ENCODE measurements at regions not wholly inside any gene's neighbourhood (a gene's known extent, or its start where the extent isn't known, plus 50 kb on each side); places are given as distances from the start of the nearest gene placed in this dataset.
"Not testable (repeated sequence)": the region's sequence is repeated elsewhere in the genome, so short reads cannot be mapped to it uniquely, and the experiment has no call there.

DNA sequence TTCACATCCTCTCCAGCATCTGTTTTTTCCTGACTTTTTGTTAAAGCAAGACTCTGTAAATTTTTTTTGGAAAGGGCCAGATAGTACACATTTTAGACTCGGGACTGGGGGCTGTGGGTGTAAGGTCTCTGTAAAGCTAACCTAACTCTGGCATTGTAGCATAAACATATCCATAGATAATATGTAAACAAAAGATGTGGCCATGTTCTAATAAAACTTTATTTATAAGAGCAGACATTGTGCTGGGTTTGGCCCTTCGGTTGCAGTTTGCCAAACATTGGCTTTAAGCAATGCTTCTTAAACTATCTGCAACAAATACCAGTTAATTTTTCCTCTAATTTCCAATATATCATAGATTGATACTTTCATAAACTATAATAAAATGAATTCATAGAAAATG lies 605.2 kb downstream of the EBF1 start:
- no peaks in the 10 kb centered on the region for H3K9me3 ChIP-seq (ENCODE audit: insufficient read depth, low read length)
- no peaks in the 10 kb centered on the region for H3K36me3 ChIP-seq (ENCODE audit: low read length)
- H2AFZ ChIP-seq (ENCODE audit: low read depth, low read length, severe bottlenecking), result no peak overlapping the region
- H3F3A ChIP-seq (ENCODE audit: insufficient read depth), result no peaks in the 10 kb centered on the region
- no peak overlapping the region for H3K9ac ChIP-seq (ENCODE audit: low read length)
- TF ChIP-seq EZH2phosphoT487 (conservative IDR thresholded peaks at IDR 0.05; ENCODE audit: low read length), result no peak
- TF ChIP-seq, protein P1, sequence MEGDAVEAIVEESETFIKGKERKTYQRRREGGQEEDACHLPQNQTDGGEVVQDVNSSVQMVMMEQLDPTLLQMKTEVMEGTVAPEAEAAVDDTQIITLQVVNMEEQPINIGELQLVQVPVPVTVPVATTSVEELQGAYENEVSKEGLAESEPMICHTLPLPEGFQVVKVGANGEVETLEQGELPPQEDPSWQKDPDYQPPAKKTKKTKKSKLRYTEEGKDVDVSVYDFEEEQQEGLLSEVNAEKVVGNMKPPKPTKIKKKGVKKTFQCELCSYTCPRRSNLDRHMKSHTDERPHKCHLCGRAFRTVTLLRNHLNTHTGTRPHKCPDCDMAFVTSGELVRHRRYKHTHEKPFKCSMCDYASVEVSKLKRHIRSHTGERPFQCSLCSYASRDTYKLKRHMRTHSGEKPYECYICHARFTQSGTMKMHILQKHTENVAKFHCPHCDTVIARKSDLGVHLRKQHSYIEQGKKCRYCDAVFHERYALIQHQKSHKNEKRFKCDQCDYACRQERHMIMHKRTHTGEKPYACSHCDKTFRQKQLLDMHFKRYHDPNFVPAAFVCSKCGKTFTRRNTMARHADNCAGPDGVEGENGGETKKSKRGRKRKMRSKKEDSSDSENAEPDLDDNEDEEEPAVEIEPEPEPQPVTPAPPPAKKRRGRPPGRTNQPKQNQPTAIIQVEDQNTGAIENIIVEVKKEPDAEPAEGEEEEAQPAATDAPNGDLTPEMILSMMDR (IDR thresholded peaks at IDR 0.05; ENCODE audit: insufficient read depth, low read length, poor library complexity, severe bottlenecking), result no peak
- no peak overlapping the region for H3K27ac ChIP-seq (ENCODE audit: low read depth, low read length)
- no peaks in the 10 kb centered on the region for H4K20me1 ChIP-seq (ENCODE audit: low read depth, low read length)
- H3K4me2 ChIP-seq (ENCODE audit: low read depth, low read length, poor library complexity, severe bottlenecking), result no peak overlapping the region
- no peak overlapping the region for H3K4me3 ChIP-seq (ENCODE audit: insufficient read depth, low read length, poor library complexity, severe bottlenecking)
- no peaks in the 10 kb centered on the region for H3K27me3 ChIP-seq (ENCODE audit: low read length)
- no peaks in the 10 kb centered on the region for H3K79me2 ChIP-seq (ENCODE audit: insufficient read depth, low read length)
- no peaks in the 10 kb centered on the region for H3K9me2 ChIP-seq (replicated peaks; ENCODE audit: insufficient read depth, low read length)

DNA sequence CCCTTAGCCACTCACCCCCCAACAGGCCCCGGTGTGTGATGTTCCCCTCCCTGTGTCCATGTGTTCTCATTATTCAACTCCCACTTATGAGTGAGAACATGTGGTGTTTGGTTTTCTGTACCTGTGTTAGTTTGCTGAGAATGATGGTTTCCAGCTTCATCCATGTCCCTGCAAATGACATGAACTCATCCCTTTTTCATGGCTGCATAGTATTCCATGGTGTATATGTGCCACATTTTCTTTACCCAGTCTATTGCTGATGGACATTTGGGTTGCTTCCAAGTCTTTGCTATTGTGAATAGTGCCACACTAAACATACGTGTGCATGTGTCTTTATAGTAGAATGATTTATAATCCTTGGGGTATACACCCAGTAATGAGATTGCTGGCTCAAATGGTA lies 605.7 kb downstream of the EBF1 start:
- H3K27ac ChIP-seq (ENCODE audit: low read depth, low read length); H2AFZ ChIP-seq (ENCODE audit: low read depth, low read length, severe bottlenecking); H3K9me3 ChIP-seq (ENCODE audit: insufficient read depth, low read length); H4K20me1 ChIP-seq (ENCODE audit: low read depth, low read length); H3K27me3 ChIP-seq (ENCODE audit: low read length); H3K79me2 ChIP-seq (ENCODE audit: insufficient read depth, low read length); H3F3A ChIP-seq (ENCODE audit: insufficient read depth); H3K4me3 ChIP-seq (ENCODE audit: insufficient read depth, low read length, poor library complexity, severe bottlenecking); H3K9me2 ChIP-seq (replicated peaks; ENCODE audit: insufficient read depth, low read length); H3K9ac ChIP-seq (ENCODE audit: low read length); H3K36me3 ChIP-seq (ENCODE audit: low read length); H3K4me2 ChIP-seq (ENCODE audit: low read depth, low read length, poor library complexity, severe bottlenecking): not testable (repeated sequence)

DNA sequence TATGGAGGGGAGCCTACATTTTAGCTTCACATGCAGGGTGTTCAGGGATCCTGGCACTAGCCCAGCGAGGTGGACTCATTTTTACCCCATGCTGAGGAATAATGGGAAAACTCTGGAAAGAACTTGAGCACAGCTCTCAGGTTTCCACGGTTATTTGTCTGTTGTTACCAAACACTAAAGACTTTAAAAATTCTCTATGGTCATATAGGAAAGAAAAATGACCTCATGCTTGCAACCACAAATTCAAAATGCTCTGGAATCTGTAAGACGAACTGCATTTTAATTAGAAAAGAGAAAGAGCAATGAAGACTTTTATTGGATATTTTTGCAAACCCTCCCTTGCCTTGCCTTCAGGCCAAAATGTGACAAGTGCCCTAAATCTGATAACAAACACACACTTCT lies 606.9 kb downstream of the EBF1 start:
- Histone ChIP-seq H3K27me3 (ENCODE audit: low read length) (no peaks in the 10 kb centered on the region), H3F3A (ENCODE audit: insufficient read depth) (no peaks in the 10 kb centered on the region), H3K4me3 (ENCODE audit: insufficient read depth, low read length, poor library complexity, severe bottlenecking) (no peak overlapping the region), H3K9ac (ENCODE audit: low read length) (no peak overlapping the region), H3K9me3 (ENCODE audit: insufficient read depth, low read length) (no peaks in the 10 kb centered on the region), H3K4me2 (ENCODE audit: low read depth, low read length, poor library complexity, severe bottlenecking) (no peak overlapping the region), H3K36me3 (ENCODE audit: low read length) (no peaks in the 10 kb centered on the region), H3K79me2 (ENCODE audit: insufficient read depth, low read length) (no peaks in the 10 kb centered on the region), H2AFZ (ENCODE audit: low read depth, low read length, severe bottlenecking) (no peak overlapping the region), H3K27ac (ENCODE audit: low read depth, low read length) (no peak overlapping the region), H4K20me1 (ENCODE audit: low read depth, low read length) (no peaks in the 10 kb centered on the region), H3K9me2 (replicated peaks; ENCODE audit: insufficient read depth, low read length) (no peaks in the 10 kb centered on the region)
- no peak for TF ChIP-seq EZH2phosphoT487 (conservative IDR thresholded peaks at IDR 0.05; ENCODE audit: low read length)

DNA sequence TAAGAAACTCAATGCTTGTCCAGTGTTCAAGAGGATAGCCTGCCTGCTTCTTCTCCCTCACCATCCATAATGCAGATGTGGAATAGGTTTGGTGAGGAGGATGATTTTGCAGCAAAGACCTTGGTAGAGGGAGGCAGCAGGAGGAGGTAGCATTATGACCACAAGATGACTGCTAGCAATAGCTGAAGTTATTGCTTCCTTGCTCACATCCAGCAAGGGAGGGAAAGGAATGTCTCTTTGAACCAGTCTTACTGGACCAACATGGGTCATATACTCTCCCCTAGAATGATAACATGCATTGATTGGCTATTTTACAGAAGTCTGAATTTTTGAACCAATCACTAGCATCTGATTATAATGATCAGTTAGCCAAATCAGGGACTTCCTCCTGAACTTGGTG lies 607.6 kb downstream of the EBF1 start:
- TF ChIP-seq, protein P1 (IDR thresholded peaks at IDR 0.05; ENCODE audit: insufficient read depth, low read length, poor library complexity, severe bottlenecking), result no peak
- no peak for TF ChIP-seq EZH2phosphoT487 (conservative IDR thresholded peaks at IDR 0.05; ENCODE audit: low read length)
- no peak overlapping the region for H3K4me3 ChIP-seq (ENCODE audit: insufficient read depth, low read length, poor library complexity, severe bottlenecking)
- no peaks in the 10 kb centered on the region for H3K27me3 ChIP-seq (ENCODE audit: low read length)
- no peak overlapping the region for H3K4me2 ChIP-seq (ENCODE audit: low read depth, low read length, poor library complexity, severe bottlenecking)
- no peaks in the 10 kb centered on the region for H3F3A ChIP-seq (ENCODE audit: insufficient read depth)
- H3K27ac ChIP-seq (ENCODE audit: low read depth, low read length), result no peak overlapping the region
- no peaks in the 10 kb centered on the region for H4K20me1 ChIP-seq (ENCODE audit: low read depth, low read length)
- H3K36me3 ChIP-seq (ENCODE audit: low read length), result no peaks in the 10 kb centered on the region
- no peaks in the 10 kb centered on the region for H3K9me3 ChIP-seq (ENCODE audit: insufficient read depth, low read length)
- no peak overlapping the region for H2AFZ ChIP-seq (ENCODE audit: low read depth, low read length, severe bottlenecking)
- H3K9ac ChIP-seq (ENCODE audit: low read length), result no peak overlapping the region
- no peaks in the 10 kb centered on the region for H3K79me2 ChIP-seq (ENCODE audit: insufficient read depth, low read length)
- H3K9me2 ChIP-seq (replicated peaks; ENCODE audit: insufficient read depth, low read length), result no peaks in the 10 kb centered on the region

Measured in SU-DHL-6 (cell line).